Type B pancreatic cell (in vitro differentiated cells): ENCODE measurements at regions not wholly inside any gene's neighbourhood (a gene's known extent, or its start where the extent isn't known, plus 50 kb on each side); places are given as distances from the start of the nearest gene placed in this dataset.

Experiments used
- DNase-seq: peaks from one replicate; pipeline ENCODE4 v3.0.0; 2021; ENCODE audit warnings: mixed read lengths; ENCODE audit not compliant: unreplicated experiment; ENCODE audit errors: extremely low spot score
- H3K27ac Mint-ChIP-seq: 2 replicates; pipeline ENCODE4 v1.8.0; 2021; ENCODE audit warnings: mild to moderate bottlenecking, mixed read lengths
- H3K27me3 Mint-ChIP-seq: 2 replicates; pipeline ENCODE4 v1.8.0; 2021; ENCODE audit warnings: mixed read lengths
- H3K36me3 Mint-ChIP-seq: 2 replicates; pipeline ENCODE4 v1.8.0; 2021; ENCODE audit warnings: mixed read lengths
- H3K4me1 Mint-ChIP-seq: one replicate; pipeline ENCODE4 v1.8.0; 2021; ENCODE audit warnings: mixed read lengths; ENCODE audit not compliant: unreplicated experiment
- H3K4me3 Mint-ChIP-seq: 2 replicates; pipeline ENCODE4 v1.8.0; 2021; ENCODE audit warnings: mild to moderate bottlenecking, mixed read lengths
- H3K9me3 Mint-ChIP-seq: 2 replicates; pipeline ENCODE4 v1.8.0; 2021; ENCODE audit warnings: mixed read lengths
- TF ChIP-seq, protein P1 (sequence below): fragments of 200-600 bp; sonication (generic); conservative IDR thresholded peaks from 2 replicates; pipeline ENCODE4 v1.5.0; 2021; ENCODE audit warnings: antibody characterized with exemption, mild to moderate bottlenecking

- Mint-ChIP-seq H3K27ac (no peak overlapping the region), H3K9me3 (no peaks in the 10 kb centered on the region), H3K27me3 (no peaks in the 10 kb centered on the region), H3K36me3 (no peaks in the 10 kb centered on the region), H3K4me1 (no peaks in the 10 kb centered on the region), H3K4me3 (no peak overlapping the region)
- no peak for DNase-seq
- TF ChIP-seq, protein P1, sequence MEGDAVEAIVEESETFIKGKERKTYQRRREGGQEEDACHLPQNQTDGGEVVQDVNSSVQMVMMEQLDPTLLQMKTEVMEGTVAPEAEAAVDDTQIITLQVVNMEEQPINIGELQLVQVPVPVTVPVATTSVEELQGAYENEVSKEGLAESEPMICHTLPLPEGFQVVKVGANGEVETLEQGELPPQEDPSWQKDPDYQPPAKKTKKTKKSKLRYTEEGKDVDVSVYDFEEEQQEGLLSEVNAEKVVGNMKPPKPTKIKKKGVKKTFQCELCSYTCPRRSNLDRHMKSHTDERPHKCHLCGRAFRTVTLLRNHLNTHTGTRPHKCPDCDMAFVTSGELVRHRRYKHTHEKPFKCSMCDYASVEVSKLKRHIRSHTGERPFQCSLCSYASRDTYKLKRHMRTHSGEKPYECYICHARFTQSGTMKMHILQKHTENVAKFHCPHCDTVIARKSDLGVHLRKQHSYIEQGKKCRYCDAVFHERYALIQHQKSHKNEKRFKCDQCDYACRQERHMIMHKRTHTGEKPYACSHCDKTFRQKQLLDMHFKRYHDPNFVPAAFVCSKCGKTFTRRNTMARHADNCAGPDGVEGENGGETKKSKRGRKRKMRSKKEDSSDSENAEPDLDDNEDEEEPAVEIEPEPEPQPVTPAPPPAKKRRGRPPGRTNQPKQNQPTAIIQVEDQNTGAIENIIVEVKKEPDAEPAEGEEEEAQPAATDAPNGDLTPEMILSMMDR: no peak
Observed at GRCh38 chr12:67147030-67147429, 122.1 kb upstream of the CAND1 start.

DNA sequence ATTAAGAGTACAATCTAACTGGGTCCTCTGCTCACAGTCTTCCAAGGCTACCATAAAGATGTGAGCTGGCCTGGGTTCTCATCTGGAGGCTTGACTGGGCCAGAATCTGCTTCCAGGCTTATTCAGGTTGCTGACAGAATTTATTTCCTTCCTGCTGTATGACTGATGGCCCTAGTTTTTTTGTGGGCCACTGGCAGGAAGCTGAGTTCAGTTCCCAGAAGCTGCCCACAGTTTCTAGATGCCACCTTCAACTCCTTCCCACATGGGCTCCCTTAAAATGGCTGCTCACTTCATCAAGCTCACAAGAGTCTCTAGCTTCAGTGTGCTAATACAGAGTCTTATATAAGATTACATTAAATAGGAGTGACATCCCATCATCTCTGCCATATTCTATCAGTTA is 121.7 kb upstream of the CAND1 start:
- no peaks in the 10 kb centered on the region for H3K9me3 Mint-ChIP-seq
- no peaks in the 10 kb centered on the region for H3K27me3 Mint-ChIP-seq
- no peak overlapping the region for H3K27ac Mint-ChIP-seq
- H3K4me1 Mint-ChIP-seq: no peaks in the 10 kb centered on the region
- H3K4me3 Mint-ChIP-seq: no peak overlapping the region
- no peaks in the 10 kb centered on the region for H3K36me3 Mint-ChIP-seq
- no peak for DNase-seq
- TF ChIP-seq, protein P1: no peak

- H3K4me1 Mint-ChIP-seq: no peaks in the 10 kb centered on the region
- TF ChIP-seq, protein P1: no peak
- no peak for DNase-seq
- no peaks in the 10 kb centered on the region for H3K36me3 Mint-ChIP-seq
- H3K9me3 Mint-ChIP-seq: no peaks in the 10 kb centered on the region
- H3K27me3 Mint-ChIP-seq: no peaks in the 10 kb centered on the region
- no peak overlapping the region for H3K4me3 Mint-ChIP-seq
- H3K27ac Mint-ChIP-seq: no peak overlapping the region
Observed at GRCh38 chr12:67148265-67148664, 120.9 kb upstream of the CAND1 start.

GRCh38 chr12:67151886-67152285 is 117.3 kb upstream of the CAND1 start:
- TF ChIP-seq, protein P1: no peak
- Mint-ChIP-seq H3K9me3 (no peaks in the 10 kb centered on the region), H3K27ac (no peak overlapping the region), H3K27me3 (peaks cover 3% of the 10 kb centered on the region), H3K36me3 (no peaks in the 10 kb centered on the region), H3K4me1 (no peaks in the 10 kb centered on the region), H3K4me3 (no peak overlapping the region)
- no peak for DNase-seq

DNA sequence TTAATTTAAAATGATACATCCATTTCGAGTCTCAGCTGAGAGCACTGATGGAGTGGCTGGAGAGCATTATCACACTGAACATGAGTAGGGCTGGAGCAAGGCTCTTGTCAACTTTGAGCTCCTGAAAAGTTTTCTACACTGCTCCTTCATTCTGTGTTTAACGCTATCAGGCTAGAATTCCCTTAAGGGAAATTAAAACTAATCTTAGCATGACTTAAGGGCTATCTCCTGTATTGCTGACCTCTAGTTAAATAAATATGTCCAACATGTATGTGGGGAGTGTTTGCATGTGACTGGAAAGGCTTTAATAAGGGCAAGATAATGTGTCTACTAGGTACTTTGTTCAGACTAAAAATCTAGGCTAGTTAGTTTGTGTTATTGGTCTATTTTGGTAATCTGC is 116.7 kb upstream of the CAND1 start:
- no peaks in the 10 kb centered on the region for H3K36me3 Mint-ChIP-seq
- DNase-seq: no peak
- TF ChIP-seq, protein P1: no peak
- H3K9me3 Mint-ChIP-seq: no peaks in the 10 kb centered on the region
- H3K27me3 Mint-ChIP-seq: peaks cover 3% of the 10 kb centered on the region
- H3K4me3 Mint-ChIP-seq: no peak overlapping the region
- no peaks in the 10 kb centered on the region for H3K4me1 Mint-ChIP-seq
- no peak overlapping the region for H3K27ac Mint-ChIP-seq

DNA sequence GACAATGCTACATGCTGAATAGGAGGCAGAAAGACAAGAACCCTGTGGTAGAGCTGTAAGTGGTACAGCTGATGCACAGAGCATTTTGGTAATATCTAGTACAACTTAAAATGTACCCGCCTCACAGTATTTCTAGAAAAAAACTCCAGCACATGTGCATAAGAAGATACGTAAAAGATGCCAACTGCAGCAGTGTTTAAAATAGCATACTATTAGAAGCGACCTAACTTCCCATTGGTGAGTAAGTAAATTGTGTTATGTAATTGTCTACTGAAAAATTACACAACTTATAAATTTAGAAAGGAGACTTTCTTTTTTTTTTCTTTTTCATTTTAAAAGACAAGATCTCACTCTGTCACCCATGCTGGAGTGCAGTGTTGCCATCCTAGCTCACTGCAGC is 114.3 kb upstream of the CAND1 start:
- TF ChIP-seq, protein P1: no peak
- Mint-ChIP-seq H3K4me3 (no peak overlapping the region), H3K9me3 (no peaks in the 10 kb centered on the region), H3K27ac (no peak overlapping the region), H3K4me1 (no peaks in the 10 kb centered on the region), H3K36me3 (no peaks in the 10 kb centered on the region), H3K27me3 (peaks cover 13% of the 10 kb centered on the region)
- no peak for DNase-seq
